Kidney (tissue), 13 donors: ENCODE measurements at regions not wholly inside any gene's neighbourhood (a gene's known extent, or its start where the extent isn't known, plus 50 kb on each side); places are given as distances from the start of the nearest gene placed in this dataset.

Experiments used
- DNase-seq, 5 donors: peaks; one replicate each; pipeline ENCODE4 v3.0.0-alpha.2; 2013 to 2020
- FAIRE-seq: peaks from 2 replicates; lab custom pipeline; 2012; peaks lifted over from hg19 to GRCh38; lab: Jason Lieb, UNC
- H3K27ac ChIP-seq, 2 donors: one replicate each; pipeline ENCODE4 v1.7.0; 2013; ENCODE audit warnings: low read depth in 2 of 2, low read length in 2 of 2, inconsistent platforms in 1 of 2
- H3K27me3 ChIP-seq: one replicate; pipeline ENCODE4 v1.7.1; 2013; ENCODE audit warnings: low read length, inconsistent platforms; ENCODE audit not compliant: control insufficient read depth, insufficient read depth
- H3K36me3 ChIP-seq, 3 donors: one replicate each; pipeline versions ENCODE4 v1.7.0 to v1.7.1; 2013; ENCODE audit warnings: low read length in 3 of 3, control low read depth in 1 of 3, inconsistent platforms in 1 of 3; ENCODE audit not compliant: insufficient read depth in 3 of 3, control insufficient read depth in 2 of 3
- H3K4me1 ChIP-seq, 3 donors: one replicate each; pipeline versions ENCODE4 v1.7.0 to v1.7.1; 2013; ENCODE audit warnings: low read length in 3 of 3, inconsistent platforms in 1 of 3, low read depth in 1 of 3; ENCODE audit not compliant: control insufficient read depth in 2 of 3, insufficient read depth in 2 of 3
- H3K4me3 ChIP-seq, 3 donors: one replicate each; pipeline versions ENCODE4 v1.7.0 to v1.8.1; 2013; ENCODE audit warnings: low read length in 3 of 3, control low read depth in 1 of 3, inconsistent platforms in 1 of 3
- H3K9ac ChIP-seq, 3 donors: one replicate each; pipeline versions ENCODE4 v1.7.0 to v1.7.1; 2013; ENCODE audit warnings: low read length in 3 of 3, control low read depth in 1 of 3, inconsistent platforms in 1 of 3
- H3K9me3 ChIP-seq, 3 donors: one replicate each; pipeline versions ENCODE4 v1.7.0 to v1.7.1; 2013; ENCODE audit warnings: low read length in 3 of 3, control low read depth in 1 of 3, inconsistent platforms in 1 of 3; ENCODE audit not compliant: control insufficient read depth in 2 of 3, insufficient read depth in 1 of 3
- intact Hi-C: fragments of 100-400 bp; cut with DNase I; formaldehyde crosslinking; loops from one replicate; pipeline ENCODE4 v1.11.1; 2022
- TF ChIP-seq, protein P1 (sequence below): IDR thresholded peaks from 3 replicates; pipeline ENCODE4 v1.5.1; 2012; ENCODE audit warnings: mild to moderate bottlenecking, moderate library complexity, borderline replicate concordance; ENCODE audit not compliant: insufficient read depth; ENCODE audit errors: extremely low read depth
- donor health status: control.
- donor health status: control.
- donor health status: control.
- donor health status: control.
- donor health status: control.
- donor health status: DM: yes; HTN: yes; CAD: no.
- donor health status: Normal renal cell carcinoma (clear cell type).

DNA sequence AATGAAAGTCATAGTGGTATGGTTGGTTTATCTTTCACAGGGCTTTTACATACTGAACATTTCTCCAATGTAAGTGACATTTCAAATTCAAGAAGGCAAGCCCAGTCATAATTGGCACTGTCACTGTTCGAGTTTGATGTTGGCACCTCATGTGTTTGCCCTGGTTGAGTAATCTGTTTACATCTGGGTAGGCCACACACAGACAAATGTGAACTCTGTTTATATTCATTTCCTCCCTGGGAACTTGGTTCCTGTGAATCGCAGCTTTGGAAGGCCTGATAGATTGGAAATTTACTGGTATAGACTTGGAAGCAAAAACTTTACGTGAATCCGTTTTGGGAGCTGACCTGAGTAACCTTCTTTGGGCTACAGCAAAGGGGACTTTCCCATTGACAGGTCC lies 395.2 kb upstream of the AZI2 start:
- TF ChIP-seq, protein P1, sequence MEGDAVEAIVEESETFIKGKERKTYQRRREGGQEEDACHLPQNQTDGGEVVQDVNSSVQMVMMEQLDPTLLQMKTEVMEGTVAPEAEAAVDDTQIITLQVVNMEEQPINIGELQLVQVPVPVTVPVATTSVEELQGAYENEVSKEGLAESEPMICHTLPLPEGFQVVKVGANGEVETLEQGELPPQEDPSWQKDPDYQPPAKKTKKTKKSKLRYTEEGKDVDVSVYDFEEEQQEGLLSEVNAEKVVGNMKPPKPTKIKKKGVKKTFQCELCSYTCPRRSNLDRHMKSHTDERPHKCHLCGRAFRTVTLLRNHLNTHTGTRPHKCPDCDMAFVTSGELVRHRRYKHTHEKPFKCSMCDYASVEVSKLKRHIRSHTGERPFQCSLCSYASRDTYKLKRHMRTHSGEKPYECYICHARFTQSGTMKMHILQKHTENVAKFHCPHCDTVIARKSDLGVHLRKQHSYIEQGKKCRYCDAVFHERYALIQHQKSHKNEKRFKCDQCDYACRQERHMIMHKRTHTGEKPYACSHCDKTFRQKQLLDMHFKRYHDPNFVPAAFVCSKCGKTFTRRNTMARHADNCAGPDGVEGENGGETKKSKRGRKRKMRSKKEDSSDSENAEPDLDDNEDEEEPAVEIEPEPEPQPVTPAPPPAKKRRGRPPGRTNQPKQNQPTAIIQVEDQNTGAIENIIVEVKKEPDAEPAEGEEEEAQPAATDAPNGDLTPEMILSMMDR, result no peak
- Histone ChIP-seq H3K36me3 (no peaks in the 10 kb centered on the region), H3K9ac (no peak overlapping the region), H3K27ac (no peak overlapping the region), H3K4me1 (no peaks in the 10 kb centered on the region), H3K4me3 (no peak overlapping the region), H3K27me3 (no peaks in the 10 kb centered on the region), H3K9me3 (no peaks in the 10 kb centered on the region)
- FAIRE-seq (no peak), DNase-seq (no peak)
- intact Hi-C loops, result no loop called here

DNA sequence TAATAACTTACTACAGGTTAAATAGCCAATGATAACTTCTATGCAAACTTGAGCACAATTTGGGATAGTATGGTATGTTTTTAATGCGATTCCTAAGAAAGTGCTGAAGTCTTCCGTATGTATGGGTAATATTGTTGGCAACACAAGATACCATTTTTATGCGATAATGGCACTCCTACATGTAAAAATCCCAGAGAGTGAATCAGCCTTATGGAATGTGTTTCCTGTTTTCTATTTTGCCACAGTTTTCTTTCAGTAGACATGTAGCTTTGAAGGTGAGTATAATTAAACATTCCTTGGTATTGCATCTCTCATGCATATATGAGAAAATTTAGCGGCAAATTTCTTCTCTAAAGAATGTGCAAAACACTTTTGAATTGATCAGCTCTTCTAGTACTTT lies 396.8 kb upstream of the AZI2 start:
- FAIRE-seq (no peak), DNase-seq (no peak)
- no peak overlapping the region for H3K9ac ChIP-seq
- intact Hi-C loops, result no loop called here
- no peak overlapping the region for H3K4me3 ChIP-seq
- no peaks in the 10 kb centered on the region for H3K36me3 ChIP-seq
- H3K4me1 ChIP-seq, result no peaks in the 10 kb centered on the region
- no peak overlapping the region for H3K27ac ChIP-seq
- TF ChIP-seq, protein P1, result no peak
- H3K9me3 ChIP-seq, result no peaks in the 10 kb centered on the region
- no peaks in the 10 kb centered on the region for H3K27me3 ChIP-seq

GRCh38 chr3:28745916-28746617 lies 397.4 kb upstream of the AZI2 start:
- intact Hi-C loops, result no loop called here
- TF ChIP-seq, protein P1, result no peak
- DNase-seq, result no peak
- Histone ChIP-seq H3K4me3 (no peak overlapping the region), H3K4me1 (no peaks in the 10 kb centered on the region), H3K9ac (no peak overlapping the region), H3K27me3 (no peaks in the 10 kb centered on the region), H3K27ac (no peak overlapping the region), H3K9me3 (no peaks in the 10 kb centered on the region), H3K36me3 (no peaks in the 10 kb centered on the region)
- no peak for FAIRE-seq

GRCh38 chr3:28746990-28747389 lies 398.4 kb upstream of the AZI2 start:
- DNase-seq, result no peak
- intact Hi-C loops, result no loop called here
- Histone ChIP-seq H3K36me3 (no peaks in the 10 kb centered on the region), H3K9me3 (no peaks in the 10 kb centered on the region), H3K9ac (no peak overlapping the region), H3K4me3 (no peak overlapping the region), H3K27ac (no peak overlapping the region), H3K27me3 (no peaks in the 10 kb centered on the region), H3K4me1 (no peaks in the 10 kb centered on the region)
- FAIRE-seq, result no peak
- TF ChIP-seq, protein P1, result no peak
